Non-pigmented ciliary epithelial cell (primary cell): ENCODE measurements at regions not wholly inside any gene's neighbourhood (a gene's known extent, or its start where the extent isn't known, plus 50 kb on each side); places are given as distances from the start of the nearest gene placed in this dataset.
"Not testable (repeated sequence)": the region's sequence is repeated elsewhere in the genome, so short reads cannot be mapped to it uniquely, and the experiment has no call there.

Experiments
- DNase-seq: peaks from one replicate; pipeline ENCODE4 v3.0.0-alpha.2; 2010; ENCODE audit warnings: low read depth

DNA sequence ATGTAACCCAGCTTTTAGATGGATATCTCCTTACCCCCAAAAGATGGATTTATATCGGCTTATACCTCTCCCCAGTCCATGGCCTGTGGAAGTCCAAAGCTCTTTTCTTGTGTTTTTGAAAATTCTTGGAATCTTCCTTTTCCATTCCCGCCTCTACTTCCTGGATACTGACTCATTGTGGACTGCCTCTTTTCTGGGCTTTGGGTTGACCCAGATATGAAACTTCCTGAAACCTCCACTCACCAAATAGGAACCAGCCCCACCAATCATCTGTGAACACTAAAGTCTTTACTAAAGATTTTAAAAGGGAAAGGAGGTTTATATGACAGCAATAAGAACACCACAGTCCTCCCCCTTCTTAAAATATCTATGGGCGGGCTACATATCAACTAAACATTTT is 163.4 kb upstream of the SYN3 start:
- no peak for DNase-seq

DNA sequence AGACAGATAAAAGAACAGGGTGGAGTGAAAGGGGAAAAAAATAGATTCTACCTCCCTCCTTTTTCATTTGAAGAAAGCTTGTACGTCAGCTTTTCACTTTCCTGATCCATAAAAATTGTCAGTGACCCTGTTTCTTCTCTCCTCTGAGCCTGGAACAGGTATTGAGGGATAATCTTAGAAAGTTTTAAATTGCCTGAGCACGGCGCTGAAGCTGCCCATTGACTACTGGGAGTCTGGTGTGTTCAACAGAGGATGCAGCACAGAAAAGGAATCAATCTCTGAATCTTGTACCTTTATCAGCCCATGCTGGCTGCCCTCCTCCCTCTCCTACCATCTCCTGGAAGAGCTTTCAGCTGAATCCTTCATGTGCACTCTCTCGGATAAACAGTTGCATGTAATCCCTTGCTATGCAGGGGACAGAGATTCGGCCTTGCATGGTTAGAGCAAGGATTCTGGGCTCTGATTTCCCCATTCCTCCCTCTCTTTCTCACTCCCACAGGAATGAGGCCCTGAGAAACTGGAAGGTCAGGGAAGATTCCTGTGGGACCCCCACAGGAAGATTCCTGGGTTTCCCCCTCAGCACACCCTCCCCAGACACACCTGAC is 162.4 kb upstream of the SYN3 start:
- DNase-seq: no peak

DNA sequence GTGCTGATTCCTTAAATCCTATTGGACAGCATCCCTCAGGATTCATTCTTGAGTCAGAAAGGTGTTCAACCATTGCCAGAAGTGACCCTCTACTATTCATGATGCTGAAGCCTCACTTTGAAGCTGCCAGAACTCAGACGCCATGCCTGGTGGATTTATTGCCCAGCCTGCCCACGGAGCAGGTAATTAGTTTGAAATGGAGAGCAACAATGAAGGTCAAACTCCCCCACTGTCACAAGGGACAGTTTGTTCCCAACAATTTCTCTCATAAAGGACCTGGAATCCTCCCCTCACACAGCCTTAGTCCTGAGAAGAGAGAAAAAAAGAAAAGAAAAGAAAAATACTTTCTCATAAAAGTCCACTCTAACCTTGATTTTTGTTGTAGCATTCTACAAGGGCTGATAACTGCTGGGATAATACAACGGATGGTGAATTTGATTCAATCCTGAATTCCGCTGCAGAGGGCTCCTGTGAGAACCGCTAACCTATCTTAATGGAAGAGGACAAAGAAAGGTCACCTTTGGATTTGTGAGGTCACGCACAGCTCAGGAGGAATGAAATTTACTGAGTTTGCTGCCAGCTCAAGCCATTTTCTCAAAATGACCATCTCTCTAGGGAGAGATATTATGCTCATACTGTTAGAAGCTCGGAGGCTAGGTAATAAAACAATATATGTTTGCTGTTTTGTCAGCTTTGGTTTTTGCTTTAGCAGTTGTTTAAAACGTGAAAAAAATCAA is 161.6 kb upstream of the SYN3 start:
- DNase-seq: no peak

DNA sequence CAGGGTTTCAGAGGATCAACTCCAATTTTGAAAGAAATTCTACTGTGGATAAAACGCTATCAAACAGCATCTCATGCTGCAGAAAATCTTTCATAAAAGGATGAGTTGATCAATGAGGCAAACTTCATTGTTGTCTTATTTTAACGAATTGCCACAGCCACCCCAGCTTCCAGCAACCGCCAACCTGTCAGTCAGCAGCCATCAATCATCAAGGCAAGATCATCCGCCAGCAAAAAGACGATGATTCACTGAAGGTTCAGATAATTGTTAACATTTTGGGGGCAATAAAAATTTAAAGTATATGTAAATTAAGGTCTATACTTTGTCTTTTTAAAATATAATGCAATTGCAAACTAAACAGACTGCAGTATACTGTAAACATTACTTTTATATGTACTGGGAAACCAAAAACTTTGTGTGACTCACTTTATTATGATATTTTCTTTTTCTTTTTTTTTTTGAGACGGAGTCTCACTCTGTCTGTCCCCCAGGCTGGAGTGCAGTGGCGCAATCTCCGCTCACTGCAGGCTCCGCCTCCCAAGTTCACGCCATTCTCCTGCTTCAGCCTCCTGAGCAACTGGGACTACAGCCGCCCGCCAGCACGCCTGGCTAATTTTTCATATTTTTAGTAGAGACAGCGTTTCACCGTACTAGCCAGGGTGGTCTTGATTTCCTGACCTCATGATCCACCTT is 155.3 kb upstream of the SYN3 start:
- DNase-seq: no peak

DNA sequence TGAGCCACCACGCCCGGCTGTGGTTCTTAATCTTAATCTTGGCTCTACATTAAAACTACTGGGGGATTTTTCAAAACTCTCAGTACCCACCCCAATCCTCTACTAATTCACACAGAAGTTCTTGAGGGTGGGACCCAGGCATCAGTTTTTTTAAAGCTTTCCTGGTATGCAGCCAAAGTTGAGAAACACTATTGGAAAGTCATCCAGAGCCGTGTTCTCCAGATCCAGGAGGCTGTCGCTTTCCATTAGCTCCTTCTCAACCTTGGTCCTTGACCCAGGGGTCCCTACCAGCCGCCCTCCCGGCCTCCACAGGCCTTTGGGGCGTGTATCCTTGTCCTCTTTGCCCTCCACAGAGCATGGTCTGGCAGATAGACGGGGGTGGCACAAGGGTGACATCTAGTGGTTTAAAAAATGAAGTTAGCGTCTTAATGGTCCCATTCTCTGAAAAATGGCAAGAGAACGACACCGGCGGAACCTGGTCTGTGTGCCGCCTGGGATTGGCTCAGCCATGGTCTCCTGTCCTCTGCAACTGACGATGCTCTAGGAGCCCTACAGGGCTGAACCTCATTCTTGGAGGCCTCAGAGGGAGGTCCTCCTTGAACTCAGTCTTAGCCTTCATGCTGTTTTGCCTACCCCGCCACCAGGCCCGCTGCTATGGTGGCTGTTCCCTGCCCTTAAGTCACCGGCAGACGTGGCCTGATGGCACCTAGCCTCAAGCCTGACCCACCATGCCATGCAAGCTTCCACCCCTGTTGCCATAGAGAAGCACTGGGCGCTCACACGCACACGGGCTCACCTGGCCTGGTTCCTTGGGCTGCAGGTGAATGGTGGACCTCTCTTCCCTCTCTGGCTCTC is 152.0 kb upstream of the SYN3 start:
- no peak for DNase-seq

DNA sequence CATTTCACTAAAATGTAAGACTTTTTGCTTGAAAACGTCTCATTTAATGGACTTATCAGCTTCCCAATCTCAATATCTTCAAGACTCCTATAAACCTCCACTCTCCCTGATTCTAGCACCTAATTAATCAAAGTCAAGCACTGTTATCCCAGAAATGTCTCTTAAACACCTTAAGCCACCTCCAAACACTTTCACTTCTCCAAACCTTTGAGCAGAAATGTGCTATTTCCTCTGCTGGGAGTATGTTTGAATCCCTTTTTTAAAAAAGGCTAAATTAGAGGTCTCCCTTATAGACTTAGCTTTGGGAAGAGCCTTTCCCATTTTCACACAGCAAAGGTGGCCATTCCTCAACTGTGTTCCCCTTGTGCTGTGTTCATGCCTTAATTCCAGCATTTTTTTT is 146.2 kb upstream of the SYN3 start:
- DNase-seq: no peak

DNA sequence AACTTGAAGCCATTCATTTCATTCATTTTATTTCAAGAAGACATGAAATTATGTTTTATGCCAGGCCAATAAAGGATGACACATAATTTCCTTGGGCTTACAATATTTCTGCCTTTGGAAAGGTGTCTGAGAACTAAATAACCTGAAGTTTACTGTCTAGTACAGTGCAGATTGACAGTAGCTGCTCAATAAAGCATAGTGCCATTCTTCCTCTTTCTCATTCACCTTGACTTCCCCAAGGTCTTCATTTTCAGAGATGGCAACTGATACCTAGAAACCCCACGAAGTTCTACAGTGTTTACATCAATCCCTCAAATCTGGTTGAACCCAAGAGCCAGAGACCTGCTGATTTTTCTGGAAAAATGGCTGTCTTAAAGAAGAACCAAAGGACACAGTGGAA is 144.3 kb upstream of the SYN3 start:
- DNase-seq: no peak

DNA sequence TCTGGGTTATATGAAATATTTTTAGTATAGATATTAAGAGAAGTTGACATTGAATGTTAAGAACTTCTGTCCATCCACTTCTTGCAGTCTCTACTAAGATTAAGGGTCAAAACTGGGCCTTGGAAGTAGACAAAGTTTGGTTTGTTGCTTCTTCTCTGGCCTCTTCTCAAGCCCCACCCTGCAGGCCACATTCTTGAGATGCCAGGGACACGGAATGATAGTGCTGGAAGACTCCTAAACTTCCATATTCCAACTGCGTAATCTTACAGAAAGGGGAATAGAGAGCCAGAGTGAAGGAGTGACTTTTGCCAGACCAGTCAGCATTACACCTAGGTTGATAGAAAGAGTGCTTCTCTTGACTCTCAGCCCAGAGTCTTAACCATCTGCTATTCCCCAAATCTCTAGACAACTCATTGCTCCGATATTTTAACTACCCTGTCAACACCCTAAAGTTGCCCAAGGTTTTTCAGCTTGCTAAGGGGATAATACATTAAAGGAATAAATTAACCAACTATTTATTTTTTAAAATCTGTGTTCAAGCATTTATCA is 136.4 kb upstream of the SYN3 start:
- DNase-seq: no peak

DNA sequence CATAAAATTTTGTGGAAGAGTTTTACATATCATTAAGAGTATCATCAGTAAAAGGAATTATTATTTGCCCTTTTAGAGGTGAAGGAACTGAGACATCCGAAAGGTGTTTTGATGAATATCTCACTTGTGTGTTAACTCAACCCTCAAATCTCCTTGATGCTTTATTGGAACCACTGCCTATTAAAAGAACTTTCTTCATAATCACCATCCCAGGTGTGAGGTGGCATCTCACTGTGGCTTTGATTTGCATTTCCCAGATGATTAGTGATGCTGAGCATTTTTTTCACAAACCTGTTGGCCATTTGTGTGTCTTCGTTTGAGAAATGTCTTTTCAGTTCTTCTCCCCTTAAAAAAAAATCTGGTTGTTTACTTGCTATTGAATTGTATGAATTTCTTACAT is 134.0 kb upstream of the SYN3 start:
- no peak for DNase-seq

DNA sequence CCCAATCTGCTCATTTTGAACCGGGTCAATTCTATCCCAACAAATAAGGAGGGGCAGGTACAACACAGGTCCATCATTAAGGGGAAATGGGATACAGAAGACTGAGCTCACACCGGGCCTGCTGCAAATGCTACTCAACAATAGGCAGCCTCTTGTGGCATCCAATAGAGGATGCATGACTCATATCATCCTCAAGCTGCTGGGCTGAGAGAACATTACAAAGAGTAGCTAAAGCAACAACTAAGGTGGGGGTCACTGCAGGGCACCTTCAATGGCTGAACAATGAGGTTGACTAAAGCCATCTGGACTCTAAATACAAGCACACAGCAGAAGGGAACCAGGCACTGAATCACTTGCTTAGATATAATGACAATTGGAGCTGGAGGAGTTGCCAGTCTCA is 130.1 kb upstream of the SYN3 start:
- DNase-seq: no peak

DNA sequence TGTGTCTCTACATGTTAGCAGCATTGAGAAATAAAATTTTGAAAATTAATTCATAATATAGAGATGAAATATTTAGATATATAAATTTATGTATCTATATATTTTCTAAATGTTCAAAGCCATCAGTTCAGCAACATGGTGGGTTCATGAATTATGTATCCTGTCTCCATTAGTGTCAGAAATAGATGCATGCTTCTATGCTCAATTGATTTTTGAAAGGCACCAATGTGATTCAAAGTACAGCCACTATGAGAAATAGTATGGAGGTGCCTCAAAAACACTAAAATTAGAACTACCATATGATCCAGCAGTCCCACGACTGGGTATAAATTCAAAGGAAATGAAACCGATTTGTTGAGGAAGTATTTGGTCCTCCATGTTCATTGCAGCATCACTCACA is 128.6 kb upstream of the SYN3 start:
- DNase-seq: no peak

DNA sequence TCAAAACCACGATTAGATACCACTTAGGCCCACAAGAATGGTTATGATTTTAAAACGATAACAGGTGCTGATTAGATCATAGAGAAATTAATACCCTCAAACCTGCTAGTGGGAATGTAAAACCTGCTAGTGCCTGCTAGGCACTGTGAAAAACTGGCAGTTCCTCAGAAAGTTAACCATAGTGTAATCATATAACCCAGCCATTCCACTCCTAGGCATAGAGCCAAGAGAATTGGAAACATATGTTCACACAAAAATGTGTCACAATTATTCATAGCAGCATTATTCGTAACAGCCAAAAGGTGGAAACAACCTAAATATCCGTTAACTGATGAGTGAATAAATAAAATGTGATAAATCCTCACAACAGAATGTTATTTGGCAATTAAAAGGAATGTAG is 122.2 kb upstream of the SYN3 start:
- DNase-seq: no peak

DNA sequence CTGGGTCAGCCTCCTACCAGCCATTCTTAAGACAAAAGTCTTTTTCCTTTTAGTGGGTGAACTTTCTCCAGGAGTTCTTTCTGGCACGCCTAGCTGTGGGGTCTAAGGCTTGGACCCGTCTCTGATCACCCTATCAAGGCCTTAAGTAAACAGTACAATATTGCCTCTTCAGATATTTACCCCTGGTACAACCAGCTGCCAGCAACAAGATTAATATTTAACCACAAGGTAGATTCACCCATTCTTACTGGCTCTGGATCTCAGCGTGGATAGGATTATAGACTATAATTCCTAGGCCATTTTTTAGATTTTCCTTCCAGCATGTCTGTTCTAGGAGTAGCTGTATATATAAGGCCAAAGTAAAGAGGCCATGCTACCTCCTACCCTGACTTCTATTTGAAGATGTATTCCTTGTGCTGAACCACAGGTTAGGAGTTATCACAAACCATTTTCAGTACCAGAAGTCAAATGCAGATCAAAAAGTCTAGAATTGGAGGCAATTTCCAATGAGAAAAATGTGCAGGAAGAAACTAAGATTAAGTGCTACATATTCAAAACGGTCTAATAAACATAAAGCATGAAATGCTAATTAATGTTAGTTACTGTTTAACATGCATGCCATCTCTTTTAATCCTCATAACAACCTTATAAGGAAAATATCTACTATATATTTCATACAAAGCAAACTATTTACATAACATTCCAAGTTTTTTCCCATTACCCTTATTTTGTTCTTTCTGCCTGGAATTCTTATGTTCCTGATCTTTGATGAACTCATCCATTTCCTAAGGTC is 110.0 kb upstream of the SYN3 start:
- no peak for DNase-seq

DNA sequence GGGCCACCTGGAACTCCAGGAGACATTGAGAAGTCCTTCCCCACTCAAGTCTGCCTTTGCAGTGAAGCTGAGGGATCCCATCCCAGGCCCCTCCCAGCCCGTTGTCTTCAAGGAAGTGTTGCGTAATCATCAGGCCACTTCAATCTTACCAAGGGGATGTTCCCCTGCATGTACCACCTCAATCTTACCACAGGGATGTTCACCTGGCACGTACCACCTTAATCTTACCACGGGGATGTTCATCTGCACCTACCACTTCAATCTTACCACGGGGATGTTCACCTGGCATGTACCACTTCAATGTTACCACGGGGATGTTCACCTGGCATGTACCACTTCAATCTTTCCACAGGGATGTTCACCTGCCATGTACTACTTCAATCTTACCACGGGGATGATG is 108.0 kb upstream of the SYN3 start:
- no peak for DNase-seq

DNA sequence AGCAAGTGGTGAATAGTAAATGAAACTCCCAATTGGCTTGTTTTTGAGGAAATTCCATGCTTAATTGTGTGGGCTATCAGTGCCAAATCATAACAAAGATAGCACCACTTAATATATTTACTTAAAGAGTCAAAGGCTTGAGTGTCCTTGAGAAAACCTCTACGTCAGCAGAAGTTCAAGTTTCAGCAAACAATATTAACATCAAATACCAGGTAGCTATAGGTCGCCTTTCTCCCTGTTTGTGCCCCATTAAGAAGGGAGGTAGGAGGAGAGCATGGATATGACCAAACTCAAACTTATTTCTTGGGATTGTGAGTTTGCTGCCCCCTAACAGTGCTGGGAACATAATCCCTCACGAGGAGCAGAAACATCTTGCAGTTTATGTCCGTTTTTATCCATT is 105.6 kb upstream of the SYN3 start:
- DNase-seq: no peak

DNA sequence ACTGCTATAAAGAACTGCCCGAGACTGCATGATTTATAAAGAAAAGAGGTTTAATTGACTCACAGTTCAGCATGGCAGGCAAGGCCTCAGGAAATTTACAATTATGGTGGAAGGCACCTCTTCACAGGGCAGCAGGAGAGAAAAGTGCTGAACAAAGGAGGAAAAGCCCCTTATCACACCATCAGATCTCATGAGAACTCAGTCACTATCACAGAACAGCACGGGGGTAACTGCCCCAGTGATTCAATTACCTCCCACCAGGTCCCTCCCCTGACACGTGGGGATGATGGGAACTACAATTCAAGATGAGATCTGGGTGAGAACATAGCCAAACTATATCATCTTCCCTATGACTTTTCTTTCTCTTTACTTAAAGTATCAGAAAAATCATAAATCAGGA is 104.0 kb upstream of the SYN3 start:
- DNase-seq: no peak

DNA sequence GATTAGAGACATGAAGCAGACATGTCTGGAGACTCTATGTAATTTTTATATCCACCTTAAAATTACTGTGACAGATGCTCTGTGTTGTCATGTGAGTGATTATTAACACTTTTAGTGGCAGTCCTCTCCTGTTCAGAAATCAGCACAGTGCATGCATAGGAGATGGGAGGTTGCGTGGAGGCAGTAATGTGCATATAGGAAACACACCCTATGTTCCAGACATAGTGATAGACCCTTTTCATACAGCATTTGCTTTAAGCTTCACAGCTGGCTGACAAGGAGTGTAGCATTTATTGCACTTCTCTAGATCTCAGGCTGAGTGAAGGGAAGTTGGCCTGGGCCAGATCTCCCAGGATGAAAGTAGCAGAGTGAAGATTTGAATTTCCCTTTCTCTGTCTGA is 102.3 kb upstream of the SYN3 start:
- DNase-seq: no peak

DNA sequence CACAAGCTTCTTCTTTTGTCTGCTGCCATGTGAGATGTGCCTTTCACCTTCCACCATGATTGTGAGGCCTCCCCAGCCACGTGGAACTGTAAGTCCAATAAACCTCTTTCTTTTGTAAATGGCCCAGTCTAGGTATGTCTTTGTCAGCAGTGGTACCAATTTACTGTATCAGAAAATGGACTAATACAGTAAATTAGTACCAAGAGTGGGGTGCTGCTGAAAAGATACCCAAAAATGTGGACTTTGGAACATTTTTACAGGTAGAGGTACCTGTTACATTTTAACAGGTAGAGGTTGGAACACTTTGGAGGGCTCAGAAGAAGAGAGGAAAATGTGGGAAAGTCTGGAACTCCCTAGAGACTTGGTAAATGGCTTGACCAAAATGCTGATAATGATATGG is 96.8 kb upstream of the SYN3 start:
- DNase-seq: not testable (repeated sequence)

DNA sequence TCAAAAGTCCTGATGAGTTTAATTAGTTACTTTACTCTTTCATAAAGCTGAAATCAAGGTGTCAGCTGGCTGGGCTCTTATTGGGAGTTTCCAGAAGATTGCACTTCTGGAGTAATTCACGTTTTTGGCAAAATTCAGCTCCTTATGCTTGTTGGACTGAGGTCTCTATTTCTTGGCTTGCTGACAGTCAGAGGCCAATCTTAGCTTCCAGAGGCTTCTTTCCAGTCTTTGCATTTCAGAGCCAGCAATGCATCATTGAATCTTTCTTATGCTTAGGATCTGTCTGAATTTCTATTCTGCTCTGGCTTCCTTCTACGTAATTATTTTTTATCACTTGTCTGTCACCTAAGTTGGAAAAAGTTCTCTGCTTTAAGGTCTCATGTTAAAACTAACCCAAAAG is 91.4 kb upstream of the SYN3 start:
- DNase-seq: no peak

DNA sequence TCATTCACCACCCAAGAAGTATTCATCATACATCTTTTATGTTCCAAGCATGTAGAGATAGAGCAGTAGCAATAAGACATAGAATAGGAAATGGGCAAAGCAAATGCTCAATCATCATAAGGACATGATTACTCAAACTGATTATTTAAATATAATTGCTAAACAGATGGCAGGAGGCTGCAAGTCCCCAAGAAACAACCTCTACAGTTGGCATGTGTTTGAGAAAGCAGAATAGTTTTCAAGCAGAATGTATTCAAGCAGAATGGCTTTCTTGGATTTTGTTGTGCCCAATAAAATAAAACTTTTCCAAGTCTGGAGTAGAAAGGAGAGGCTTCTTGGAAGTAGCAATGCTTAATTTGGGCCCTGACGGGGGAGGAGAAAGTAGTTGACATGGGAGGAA is 86.5 kb upstream of the SYN3 start:
- no peak for DNase-seq

DNA sequence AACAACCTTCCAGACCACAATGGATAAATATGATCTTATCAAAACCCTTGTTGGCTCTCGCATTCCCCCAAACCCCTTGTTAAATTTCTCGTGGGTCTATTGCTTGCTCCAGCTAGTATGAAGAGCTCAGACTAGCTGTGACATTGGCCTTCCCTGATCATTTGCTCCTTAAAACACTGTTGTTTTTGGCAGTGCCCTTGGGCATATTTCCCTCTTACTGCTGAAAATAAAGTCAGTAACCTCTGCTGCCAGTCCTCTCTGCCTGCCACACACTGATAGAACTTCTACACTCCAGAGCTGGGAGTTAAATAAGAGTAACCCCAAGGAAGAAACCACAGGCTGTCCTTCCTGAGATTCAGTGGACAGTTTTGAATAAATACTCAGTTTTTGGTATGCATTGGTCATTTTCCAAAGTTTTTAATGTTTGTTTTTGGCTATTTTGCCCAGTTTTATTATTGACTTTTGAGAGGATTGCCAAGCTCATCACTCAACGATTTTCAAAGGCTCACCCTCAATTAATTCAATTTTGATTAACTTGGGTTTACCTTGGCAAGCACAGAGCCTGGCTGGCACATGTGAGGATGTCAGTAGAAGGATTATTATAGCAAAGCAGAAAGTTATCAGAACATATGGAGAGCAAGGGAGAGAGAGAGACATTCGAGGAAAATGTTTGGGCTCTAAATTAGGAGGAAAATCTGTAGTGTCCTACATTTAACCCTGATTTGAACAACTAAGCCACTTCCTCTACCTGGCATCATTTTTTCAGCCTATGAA is 84.3 kb upstream of the SYN3 start:
- no peak for DNase-seq
